ENCODE measurements at regions not wholly inside any gene's neighbourhood (a gene's known extent, or its start where the extent isn't known, plus 50 kb on each side); places are given as distances from the start of the nearest gene placed in this dataset.

DNA sequence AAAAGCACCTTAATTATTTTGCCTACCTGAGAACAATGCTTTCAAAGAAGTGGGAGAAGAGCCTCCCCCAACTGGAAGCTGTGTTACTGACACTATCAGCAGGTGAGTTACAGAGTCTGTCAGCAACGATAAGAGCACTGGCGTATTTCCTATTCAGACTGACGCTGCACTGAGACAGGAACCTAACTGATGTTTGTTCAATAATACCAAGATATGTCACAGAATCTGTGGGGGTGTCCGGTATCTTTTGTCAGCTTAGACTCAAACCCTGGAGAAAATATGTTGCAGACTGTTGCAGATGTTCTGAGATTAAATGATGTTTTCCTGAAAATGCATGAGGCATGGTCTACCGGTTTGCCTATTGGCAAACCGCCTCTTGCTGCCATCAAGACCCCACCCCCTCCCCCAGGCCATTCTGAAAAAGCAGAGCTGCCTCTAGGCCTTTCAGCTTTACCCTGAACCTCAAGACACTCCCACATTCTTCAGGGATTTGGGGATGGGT, 115.2 kb upstream of the KIT start:
- POLR2A ChIA-PET = no interaction called here
- Histone ChIP-seq H3K9ac (ENCODE audit: insufficient read depth, low read depth, low read length) (no peak overlapping the region), H3K27me3 (ENCODE audit: control insufficient read depth in 1 of 2, insufficient read depth in 2 of 2, low read length in 2 of 2) (peaks cover 0 to 13% of the 10 kb centered on the region in 2 experiments; a peak in 3 of 5 replicates), H3K4me2 (ENCODE audit: low read depth, low read length) (no peak overlapping the region), H3K36me3 (replicated peaks in 1 of 2; ENCODE audit: control insufficient read depth in 1 of 2, insufficient read depth in 2 of 2, low read length in 2 of 2) (no peaks in the 10 kb centered on the region), H2AFZ (ENCODE audit: low read length) (no peak overlapping the region), H3K79me2 (ENCODE audit: insufficient read depth, low read length) (no peaks in the 10 kb centered on the region), H3K9me3 (ENCODE audit: low read length) (no peaks in the 10 kb centered on the region), H3K4me1 (ENCODE audit: insufficient read depth, low read length) (peaks cover 6% of the 10 kb centered on the region), H3K27ac (ENCODE audit: extremely low read length, insufficient read depth, low read length) (no peak overlapping the region), H3K4me3 (replicated peaks in 1 of 3; ENCODE audit: insufficient read depth in 1 of 3, low read depth in 2 of 3, low read length in 3 of 3) (no peak overlapping the region), H4K20me1 (ENCODE audit: insufficient read depth, low read length) (no peaks in the 10 kb centered on the region)
- FAIRE-seq (no peak), ATAC-seq (no peak), DNase-seq (ENCODE audit: low spot score) (no peak)
- TF ChIP-seq ZNF709 (CRISPR knock-in tag; IDR thresholded peaks at IDR 0.05) (no peak), ZNF780A (CRISPR knock-in tag; IDR thresholded peaks at IDR 0.05) (no peak), RBM22 (optimal IDR thresholded peaks at IDR 0.05; ENCODE audit: low read length) (no peak), ZNF333 (CRISPR knock-in tag; IDR thresholded peaks at IDR 0.05; ENCODE audit: borderline replicate concordance) (no peak), LCORL (IDR thresholded peaks at IDR 0.05) (no peak), LCORL (CRISPR knock-in tag; IDR thresholded peaks at IDR 0.05) (no peak), NFATC3 (CRISPR knock-in tag; IDR thresholded peaks at IDR 0.05) (no peak)
- TF ChIP-seq, protein P1, sequence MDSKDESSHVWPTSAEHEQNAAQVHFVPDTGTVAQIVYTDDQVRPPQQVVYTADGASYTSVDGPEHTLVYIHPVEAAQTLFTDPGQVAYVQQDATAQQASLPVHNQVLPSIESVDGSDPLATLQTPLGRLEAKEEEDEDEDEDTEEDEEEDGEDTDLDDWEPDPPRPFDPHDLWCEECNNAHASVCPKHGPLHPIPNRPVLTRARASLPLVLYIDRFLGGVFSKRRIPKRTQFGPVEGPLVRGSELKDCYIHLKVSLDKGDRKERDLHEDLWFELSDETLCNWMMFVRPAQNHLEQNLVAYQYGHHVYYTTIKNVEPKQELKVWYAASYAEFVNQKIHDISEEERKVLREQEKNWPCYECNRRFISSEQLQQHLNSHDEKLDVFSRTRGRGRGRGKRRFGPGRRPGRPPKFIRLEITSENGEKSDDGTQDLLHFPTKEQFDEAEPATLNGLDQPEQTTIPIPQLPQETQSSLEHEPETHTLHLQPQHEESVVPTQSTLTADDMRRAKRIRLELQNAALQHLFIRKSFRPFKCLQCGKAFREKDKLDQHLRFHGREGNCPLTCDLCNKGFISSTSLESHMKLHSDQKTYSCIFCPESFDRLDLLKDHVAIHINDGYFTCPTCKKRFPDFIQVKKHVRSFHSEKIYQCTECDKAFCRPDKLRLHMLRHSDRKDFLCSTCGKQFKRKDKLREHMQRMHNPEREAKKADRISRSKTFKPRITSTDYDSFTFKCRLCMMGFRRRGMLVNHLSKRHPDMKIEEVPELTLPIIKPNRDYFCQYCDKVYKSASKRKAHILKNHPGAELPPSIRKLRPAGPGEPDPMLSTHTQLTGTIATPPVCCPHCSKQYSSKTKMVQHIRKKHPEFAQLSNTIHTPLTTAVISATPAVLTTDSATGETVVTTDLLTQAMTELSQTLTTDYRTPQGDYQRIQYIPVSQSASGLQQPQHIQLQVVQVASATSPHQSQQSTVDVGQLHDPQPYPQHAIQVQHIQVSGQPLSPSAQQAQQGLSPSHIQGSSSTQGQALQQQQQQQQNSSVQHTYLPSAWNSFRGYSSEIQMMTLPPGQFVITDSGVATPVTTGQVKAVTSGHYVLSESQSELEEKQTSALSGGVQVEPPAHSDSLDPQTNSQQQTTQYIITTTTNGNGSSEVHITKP (CRISPR knock-in tag; IDR thresholded peaks at IDR 0.05; ENCODE audit: low read depth) = no peak
- TF ChIP-seq, protein P2, sequence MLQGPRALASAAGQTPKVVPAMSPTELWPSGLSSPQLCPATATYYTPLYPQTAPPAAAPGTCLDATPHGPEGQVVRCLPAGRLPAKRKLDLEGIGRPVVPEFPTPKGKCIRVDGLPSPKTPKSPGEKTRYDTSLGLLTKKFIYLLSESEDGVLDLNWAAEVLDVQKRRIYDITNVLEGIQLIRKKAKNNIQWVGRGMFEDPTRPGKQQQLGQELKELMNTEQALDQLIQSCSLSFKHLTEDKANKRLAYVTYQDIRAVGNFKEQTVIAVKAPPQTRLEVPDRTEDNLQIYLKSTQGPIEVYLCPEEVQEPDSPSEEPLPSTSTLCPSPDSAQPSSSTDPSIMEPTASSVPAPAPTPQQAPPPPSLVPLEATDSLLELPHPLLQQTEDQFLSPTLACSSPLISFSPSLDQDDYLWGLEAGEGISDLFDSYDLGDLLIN (CRISPR knock-in tag; IDR thresholded peaks at IDR 0.05; ENCODE audit: borderline replicate concordance) = no peak
- TF ChIP-seq, protein P3, sequence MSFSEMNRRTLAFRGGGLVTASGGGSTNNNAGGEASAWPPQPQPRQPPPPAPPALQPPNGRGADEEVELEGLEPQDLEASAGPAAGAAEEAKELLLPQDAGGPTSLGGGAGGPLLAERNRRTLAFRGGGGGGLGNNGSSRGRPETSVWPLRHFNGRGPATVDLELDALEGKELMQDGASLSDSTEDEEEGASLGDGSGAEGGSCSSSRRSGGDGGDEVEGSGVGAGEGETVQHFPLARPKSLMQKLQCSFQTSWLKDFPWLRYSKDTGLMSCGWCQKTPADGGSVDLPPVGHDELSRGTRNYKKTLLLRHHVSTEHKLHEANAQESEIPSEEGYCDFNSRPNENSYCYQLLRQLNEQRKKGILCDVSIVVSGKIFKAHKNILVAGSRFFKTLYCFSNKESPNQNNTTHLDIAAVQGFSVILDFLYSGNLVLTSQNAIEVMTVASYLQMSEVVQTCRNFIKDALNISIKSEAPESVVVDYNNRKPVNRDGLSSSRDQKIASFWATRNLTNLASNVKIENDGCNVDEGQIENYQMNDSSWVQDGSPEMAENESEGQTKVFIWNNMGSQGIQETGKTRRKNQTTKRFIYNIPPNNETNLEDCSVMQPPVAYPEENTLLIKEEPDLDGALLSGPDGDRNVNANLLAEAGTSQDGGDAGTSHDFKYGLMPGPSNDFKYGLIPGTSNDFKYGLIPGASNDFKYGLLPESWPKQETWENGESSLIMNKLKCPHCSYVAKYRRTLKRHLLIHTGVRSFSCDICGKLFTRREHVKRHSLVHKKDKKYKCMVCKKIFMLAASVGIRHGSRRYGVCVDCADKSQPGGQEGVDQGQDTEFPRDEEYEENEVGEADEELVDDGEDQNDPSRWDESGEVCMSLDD (CRISPR knock-in tag; IDR thresholded peaks at IDR 0.05; ENCODE audit: borderline replicate concordance) = no peak
- no TSS peak for BruUV-seq (replicated peaks)
- intact Hi-C loops (cut with micrococcal nuclease; ENCODE audit: unreplicated experiment) = no loop called here
- WGBS (ENCODE audit: low lambda C conversion rate) = 0% methylated on average over 6 of the region's 6 CpGs
- in situ Hi-C loops (cut with HindIII; ENCODE audit: extremely low pct_ligation_motif_present, low pct_unique_long_range_greater_than_20kb) = no loop called here
- CTCF ChIA-PET (ENCODE audit: low intra/inter-chr PET ratio, low total read pairs) = no interaction called here
